ENCODE measurements at regions not wholly inside any gene's neighbourhood (a gene's known extent, or its start where the extent isn't known, plus 50 kb on each side); places are given as distances from the start of the nearest gene placed in this dataset.
A peak's percentile ranks its signal among the peaks of the same experiment; 100 is the strongest.
"Not testable (repeated sequence)": the region's sequence is repeated elsewhere in the genome, so short reads cannot be mapped to it uniquely, and the experiment has no call there.

DNA sequence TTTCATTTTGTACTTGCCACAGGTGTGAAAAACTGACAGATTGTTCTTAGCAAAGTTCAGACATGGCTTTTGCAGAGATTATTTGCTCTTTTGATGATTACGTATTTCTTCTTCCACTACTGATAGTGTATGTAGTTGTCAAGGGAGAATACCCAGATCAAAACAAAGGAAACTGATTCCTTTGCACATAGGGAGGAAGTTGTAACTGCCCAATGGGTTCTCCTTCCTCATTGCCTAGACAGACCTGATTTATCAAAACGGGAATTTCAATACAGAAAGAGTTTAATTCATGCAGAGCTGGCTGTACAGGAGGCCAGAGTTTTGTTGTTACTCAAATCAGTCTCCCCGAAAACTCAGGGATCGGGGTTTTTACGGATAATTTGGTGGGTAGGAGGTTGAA lies 214.7 kb downstream of the BCAS1 start:
- Histone ChIP-seq H3K4me3 (ENCODE audit: low read depth, low read length) (no peak overlapping the region), H3K79me2 (no peaks in the 10 kb centered on the region), H3K27ac (peak overlapping the region; percentile 21), H3K9ac (no peak overlapping the region), H2AFZ (peak overlapping the region; percentile 50), H3K36me3 (ENCODE audit: control insufficient read depth, insufficient read depth, low read length) (no peaks in the 10 kb centered on the region), H3K27me3 (ENCODE audit: control insufficient read depth, insufficient read depth, low read length) (no peaks in the 10 kb centered on the region), H3K4me1 (peaks cover 24% of the 10 kb centered on the region), H3K4me2 (ENCODE audit: low read length) (no peak overlapping the region), H3K9me3 (ENCODE audit: control insufficient read depth, low read length) (no peaks in the 10 kb centered on the region)
- TF ChIP-seq CTCF (IDR thresholded peaks at IDR 0.05) = no peak

DNA sequence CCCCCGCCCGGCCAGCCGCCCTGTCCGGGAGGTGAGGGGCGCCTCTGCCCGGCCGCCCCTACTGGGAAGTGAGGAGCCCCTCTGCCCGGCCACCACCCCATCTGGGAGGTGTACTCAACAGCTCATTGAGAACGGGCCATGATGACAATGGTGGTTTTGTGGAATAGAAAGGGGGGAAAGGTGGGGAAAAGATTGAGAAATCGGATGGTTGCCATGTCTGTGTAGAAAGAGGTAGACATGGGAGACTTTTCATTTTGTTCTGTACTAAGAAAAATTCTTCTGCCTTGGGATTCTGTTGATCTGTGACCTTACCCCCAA lies 215.8 kb downstream of the BCAS1 start:
- H3K36me3 ChIP-seq (ENCODE audit: control insufficient read depth, insufficient read depth, low read length); H2AFZ ChIP-seq; H3K4me2 ChIP-seq (ENCODE audit: low read length); H3K79me2 ChIP-seq; H3K9ac ChIP-seq; H3K27ac ChIP-seq; H3K9me3 ChIP-seq (ENCODE audit: control insufficient read depth, low read length); H3K27me3 ChIP-seq (ENCODE audit: control insufficient read depth, insufficient read depth, low read length); H3K4me3 ChIP-seq (ENCODE audit: low read depth, low read length): not testable (repeated sequence)
- peaks cover 24% of the 10 kb centered on the region for H3K4me1 ChIP-seq

DNA sequence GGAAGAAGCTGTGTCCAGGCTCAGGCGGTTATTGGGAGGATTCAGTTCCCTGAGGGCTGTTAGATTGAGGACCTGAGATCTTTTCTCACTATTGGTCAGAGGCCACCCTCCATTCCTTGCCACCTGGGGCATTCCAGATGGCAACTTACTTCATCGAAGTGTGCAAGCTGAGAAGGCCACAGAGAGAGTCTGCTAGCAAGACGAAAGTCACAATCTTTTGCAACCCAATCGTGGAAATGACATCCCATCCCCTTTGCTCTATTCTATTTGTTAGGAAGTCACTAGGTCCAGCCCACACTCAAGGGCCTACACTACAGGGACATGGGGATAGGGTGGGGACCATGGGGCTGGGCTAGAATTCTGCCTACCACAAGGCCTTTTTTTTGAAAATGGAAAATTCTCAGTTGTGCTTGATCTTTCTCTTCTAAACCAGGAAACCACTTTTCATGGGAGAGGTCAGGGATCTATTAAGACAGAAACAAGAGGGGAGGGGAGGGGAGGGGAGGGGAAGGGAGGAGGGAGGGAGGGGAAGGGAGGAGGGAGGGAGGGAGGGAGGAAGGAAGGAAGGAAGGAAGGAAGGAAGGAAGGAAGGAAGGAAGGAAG lies 217.2 kb downstream of the BCAS1 start:
- H3K27ac ChIP-seq = peak overlapping the region; percentile 89
- no peaks in the 10 kb centered on the region for H3K9me3 ChIP-seq (ENCODE audit: control insufficient read depth, low read length)
- no peaks in the 10 kb centered on the region for H3K79me2 ChIP-seq
- H3K4me2 ChIP-seq (ENCODE audit: low read length) = no peak overlapping the region
- H2AFZ ChIP-seq = peak overlapping the region; percentile 21
- H3K9ac ChIP-seq = no peak overlapping the region
- H3K4me1 ChIP-seq = peaks cover 28% of the 10 kb centered on the region
- no peak overlapping the region for H3K4me3 ChIP-seq (ENCODE audit: low read depth, low read length)
- H3K36me3 ChIP-seq (ENCODE audit: control insufficient read depth, insufficient read depth, low read length) = no peaks in the 10 kb centered on the region
- H3K27me3 ChIP-seq (ENCODE audit: control insufficient read depth, insufficient read depth, low read length) = no peaks in the 10 kb centered on the region
- TF ChIP-seq CTCF (IDR thresholded peaks at IDR 0.05) = no peak

DNA sequence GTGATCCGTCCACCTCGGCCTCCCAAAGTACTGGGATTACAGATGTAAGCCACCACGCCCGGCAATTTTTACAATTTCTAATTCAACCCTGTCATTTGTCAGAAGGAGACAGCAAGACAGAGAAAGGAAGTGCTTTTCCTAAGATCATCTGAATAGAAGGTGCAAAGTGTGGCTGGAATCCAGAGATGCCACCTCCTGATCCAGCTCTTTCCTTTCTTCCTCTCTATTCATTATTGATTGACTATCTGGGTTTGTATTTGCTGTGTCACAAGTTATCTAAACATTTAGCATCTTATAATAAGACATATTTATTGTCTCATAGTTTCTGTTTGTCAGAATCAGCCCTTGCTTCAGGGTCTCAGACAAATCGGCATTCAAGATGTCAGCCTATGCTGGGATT lies 217.7 kb downstream of the BCAS1 start:
- peaks cover 30% of the 10 kb centered on the region for H3K4me1 ChIP-seq
- no peaks in the 10 kb centered on the region for H3K36me3 ChIP-seq (ENCODE audit: control insufficient read depth, insufficient read depth, low read length)
- no peak for TF ChIP-seq CTCF (IDR thresholded peaks at IDR 0.05)
- no peak overlapping the region for H3K4me3 ChIP-seq (ENCODE audit: low read depth, low read length)
- H3K27me3 ChIP-seq (ENCODE audit: control insufficient read depth, insufficient read depth, low read length) = no peaks in the 10 kb centered on the region
- H3K79me2 ChIP-seq = no peaks in the 10 kb centered on the region
- peak overlapping the region; percentile 21 for H2AFZ ChIP-seq
- H3K9ac ChIP-seq = no peak overlapping the region
- H3K27ac ChIP-seq = peak overlapping the region; percentile 89
- no peak overlapping the region for H3K4me2 ChIP-seq (ENCODE audit: low read length)
- H3K9me3 ChIP-seq (ENCODE audit: control insufficient read depth, low read length) = no peaks in the 10 kb centered on the region

DNA sequence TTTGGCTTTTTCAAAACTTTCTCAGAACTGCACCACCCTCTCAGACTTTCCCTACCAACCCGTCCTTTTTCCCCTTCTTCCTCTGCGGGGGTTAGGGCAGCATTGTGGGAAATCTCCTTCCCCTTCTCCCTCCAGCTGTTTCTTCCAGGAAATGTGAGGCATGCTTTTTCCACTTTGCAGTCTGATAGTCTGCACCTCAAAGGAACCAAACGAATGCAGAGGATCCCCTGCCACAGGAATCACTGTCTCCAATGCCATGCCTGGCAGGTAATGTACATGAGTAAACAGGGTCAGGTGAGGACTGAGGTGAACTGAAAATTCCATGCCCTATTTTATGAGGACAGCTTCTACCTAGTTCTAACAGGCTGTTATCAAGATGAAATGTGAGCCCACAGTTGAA lies 218.4 kb downstream of the BCAS1 start:
- no peak overlapping the region for H3K9ac ChIP-seq
- TF ChIP-seq CTCF (IDR thresholded peaks at IDR 0.05) = no peak
- no peak overlapping the region for H3K4me3 ChIP-seq (ENCODE audit: low read depth, low read length)

More for the DNA sequence above, 218.4 kb downstream of the BCAS1 start:
- Histone ChIP-seq H2AFZ (peak overlapping the region; percentile 62), H3K79me2 (no peaks in the 10 kb centered on the region), H3K27me3 (ENCODE audit: control insufficient read depth, insufficient read depth, low read length) (no peaks in the 10 kb centered on the region), H3K9me3 (ENCODE audit: control insufficient read depth, low read length) (no peaks in the 10 kb centered on the region), H3K4me1 (peaks cover 35% of the 10 kb centered on the region), H3K27ac (peak overlapping the region; percentile 89), H3K36me3 (ENCODE audit: control insufficient read depth, insufficient read depth, low read length) (no peaks in the 10 kb centered on the region), H3K4me2 (ENCODE audit: low read length) (no peak overlapping the region)

Data from parathyroid adenoma (tissue), 2 donors.